Neuronal stem cell (in vitro differentiated cells): ENCODE measurements at regions not wholly inside any gene's neighbourhood (a gene's known extent, or its start where the extent isn't known, plus 50 kb on each side); places are given as distances from the start of the nearest gene placed in this dataset.

Experiments used
- DNase-seq: peaks from one replicate; pipeline ENCODE4 v3.0.0-alpha.2; 2013; ENCODE audit warnings: low spot score
- H2AFZ ChIP-seq: one replicate; pipeline ENCODE4 v1.6.1; 2013; ENCODE audit warnings: mild to moderate bottlenecking, low read length, inconsistent platforms
- H2AK5ac ChIP-seq: 2 replicates; pipeline ENCODE4 v1.6.1; 2013; ENCODE audit warnings: low read depth, mild to moderate bottlenecking, inconsistent platforms, low read length, moderate library complexity, mixed read lengths
- H2BK120ac ChIP-seq: 2 replicates; pipeline ENCODE4 v1.6.1; 2013; ENCODE audit warnings: low read depth, mild to moderate bottlenecking, inconsistent platforms, low read length, moderate library complexity, mixed read lengths
- H2BK12ac ChIP-seq: one replicate; pipeline ENCODE4 v1.6.1; 2013; ENCODE audit warnings: low read length, inconsistent platforms
- H2BK15ac ChIP-seq: 2 replicates; pipeline ENCODE4 v1.6.1; 2013; ENCODE audit warnings: mild to moderate bottlenecking, low read length, inconsistent platforms, mixed read lengths
- H2BK5ac ChIP-seq: one replicate; pipeline ENCODE4 v1.6.1; 2013; ENCODE audit warnings: inconsistent platforms, mild to moderate bottlenecking, low read length, moderate library complexity
- H3K14ac ChIP-seq: one replicate; pipeline ENCODE4 v1.6.1; 2013; ENCODE audit warnings: low read length, inconsistent platforms
- H3K18ac ChIP-seq: 2 replicates; pipeline ENCODE4 v1.6.1; 2013; ENCODE audit warnings: low read length, inconsistent platforms
- H3K23ac ChIP-seq: 2 replicates; pipeline ENCODE4 v1.6.1; 2013; ENCODE audit warnings: low read depth, mild to moderate bottlenecking, mixed read lengths, low read length, inconsistent platforms; ENCODE audit not compliant: poor library complexity
- H3K27ac ChIP-seq: replicated peaks from 3 replicates; pipeline ENCODE4 v1.5.1; 2013; ENCODE audit warnings: low read length, inconsistent platforms
- H3K27me3 ChIP-seq, 3 experiments: 2 replicates each; pipeline ENCODE4 v1.6.1; 2013; ENCODE audit warnings: low read length in 3 of 3, mild to moderate bottlenecking in 2 of 3, inconsistent platforms in 1 of 3, low read depth in 1 of 3, mixed read lengths in 1 of 3, moderate library complexity in 1 of 3; ENCODE audit not compliant: control insufficient read depth in 3 of 3, insufficient read depth in 3 of 3
- H3K36me3 ChIP-seq, 2 donors: replicated peaks in 1 of 2; 2 replicates each; pipeline ENCODE4 v1.6.1; 2013; ENCODE audit warnings: low read length in 2 of 2; ENCODE audit not compliant: control insufficient read depth in 2 of 2, insufficient read depth in 2 of 2
- H3K4ac ChIP-seq: 2 replicates; pipeline ENCODE4 v1.6.1; 2013; ENCODE audit warnings: inconsistent platforms, mild to moderate bottlenecking, low read length, moderate library complexity
- H3K4me1 ChIP-seq, 2 donors: 1 replicate in 1 of 2; 2 replicates in 1 of 2; pipeline ENCODE4 v1.6.1; 2013; ENCODE audit warnings: low read length in 2 of 2, low read depth in 1 of 2; ENCODE audit not compliant: control insufficient read depth in 2 of 2, insufficient read depth in 1 of 2
- H3K4me2 ChIP-seq: one replicate; pipeline ENCODE4 v1.6.1; 2013; ENCODE audit warnings: mild to moderate bottlenecking, low read length, inconsistent platforms; ENCODE audit not compliant: insufficient read depth, poor library complexity, severe bottlenecking
- H3K4me3 ChIP-seq, 2 donors: 2 replicates each; pipeline ENCODE4 v1.5.1; 2013; ENCODE audit warnings: low read length in 2 of 2, mild to moderate bottlenecking in 2 of 2, inconsistent platforms in 1 of 2, moderate library complexity in 1 of 2
- H3K79me1 ChIP-seq: one replicate; pipeline ENCODE4 v1.6.1; 2013; ENCODE audit warnings: low read depth, mild to moderate bottlenecking, inconsistent platforms, low read length, moderate library complexity
- H3K9ac ChIP-seq: one replicate; pipeline ENCODE4 v1.6.1; 2013; ENCODE audit warnings: mild to moderate bottlenecking, low read depth, low read length, inconsistent platforms; ENCODE audit not compliant: poor library complexity
- H3K9me3 ChIP-seq, 2 donors: replicated peaks in 1 of 2; 2 replicates each; pipeline versions ENCODE3 to v1.6.1; 2013; ENCODE audit warnings: low read length in 2 of 2, mild to moderate bottlenecking in 2 of 2, inconsistent platforms in 1 of 2, low read depth in 1 of 2, mixed read lengths in 1 of 2, moderate library complexity in 1 of 2; ENCODE audit not compliant: control insufficient read depth in 2 of 2, insufficient read depth in 1 of 2
- H4K8ac ChIP-seq: one replicate; pipeline ENCODE4 v1.6.1; 2013; ENCODE audit warnings: low read depth, mild to moderate bottlenecking, inconsistent platforms, low read length, moderate library complexity
- H4K91ac ChIP-seq: one replicate; pipeline ENCODE4 v1.6.1; 2013; ENCODE audit warnings: low read length, low read depth, mild to moderate bottlenecking, inconsistent platforms; ENCODE audit not compliant: poor library complexity
- WGBS, 2 donors: extraction: QIAGEN DNeasy Blood & Tissue Kit; methylation state at CpG; one replicate each; pipeline ENCODE4 v1.1.7; 2013; ENCODE audit warnings: missing lambda C conversion rate in 2 of 2, mixed read lengths in 1 of 2; ENCODE audit not compliant: insufficient read length in 2 of 2, insufficient replicate concordance in 1 of 2; ENCODE audit errors: extremely low coverage in 2 of 2; 5-methylcytosine and 5-hydroxymethylcytosine counted together

GRCh38 chr6:78363688-78364087 lies 503.7 kb upstream of the IRAK1BP1 start:
- Histone ChIP-seq H2AFZ (no peak overlapping the region), H2BK12ac (no peak overlapping the region), H2BK120ac (no peak overlapping the region), H4K8ac (no peak overlapping the region), H3K36me3 (no peaks in the 10 kb centered on the region), H3K27me3 (no peaks in the 10 kb centered on the region), H3K23ac (no peak overlapping the region), H3K18ac (no peak overlapping the region), H3K14ac (no peak overlapping the region), H3K4me1 (no peaks in the 10 kb centered on the region), H3K9me3 (no peaks in the 10 kb centered on the region), H4K91ac (no peak overlapping the region), H3K27ac (no peak overlapping the region), H3K4me3 (no peak overlapping the region), H3K79me1 (no peaks in the 10 kb centered on the region), H3K4me2 (no peak overlapping the region), H2BK15ac (no peak overlapping the region), H2AK5ac (no peak overlapping the region), H3K9ac (no peak overlapping the region), H2BK5ac (no peak overlapping the region), H3K4ac (no peak overlapping the region)
- DNase-seq = no peak

GRCh38 chr6:78365473-78365872 lies 501.9 kb upstream of the IRAK1BP1 start:
- Histone ChIP-seq H3K4me3 (no peak overlapping the region), H2BK120ac (no peak overlapping the region), H3K9ac (no peak overlapping the region), H2BK5ac (no peak overlapping the region), H2AFZ (no peak overlapping the region), H2BK15ac (no peak overlapping the region), H4K8ac (no peak overlapping the region), H2AK5ac (no peak overlapping the region), H3K18ac (no peak overlapping the region), H3K9me3 (no peaks in the 10 kb centered on the region), H3K14ac (no peak overlapping the region), H4K91ac (no peak overlapping the region), H3K27me3 (no peaks in the 10 kb centered on the region), H3K4ac (no peak overlapping the region), H2BK12ac (no peak overlapping the region), H3K36me3 (no peaks in the 10 kb centered on the region), H3K79me1 (no peaks in the 10 kb centered on the region), H3K4me1 (no peaks in the 10 kb centered on the region), H3K27ac (no peak overlapping the region), H3K23ac (no peak overlapping the region), H3K4me2 (no peak overlapping the region)
- no CpG with 5 or more reads among the region's 4 CpGs for WGBS, 2 donors
- no peak for DNase-seq

- no peak overlapping the region for H2BK15ac ChIP-seq
- H3K36me3 ChIP-seq = no peaks in the 10 kb centered on the region
- DNase-seq = no peak
- peaks cover 0 to 2% of the 10 kb centered on the region in 2 donors for H3K4me1 ChIP-seq
- H3K79me1 ChIP-seq = no peaks in the 10 kb centered on the region
- no peaks in the 10 kb centered on the region for H3K27me3 ChIP-seq
- no CpG with 5 or more reads among the region's 2 CpGs for WGBS, 2 donors
- H2AK5ac ChIP-seq = no peak overlapping the region
- no peak overlapping the region for H4K8ac ChIP-seq
- H3K27ac ChIP-seq = no peak overlapping the region
- no peak overlapping the region for H3K14ac ChIP-seq
- no peak overlapping the region for H2BK12ac ChIP-seq
- no peak overlapping the region for H2BK120ac ChIP-seq
- H2AFZ ChIP-seq = no peak overlapping the region
- H3K9ac ChIP-seq = no peak overlapping the region
- no peak overlapping the region for H4K91ac ChIP-seq
- H2BK5ac ChIP-seq = no peak overlapping the region
- no peak overlapping the region for H3K4me2 ChIP-seq
- no peak overlapping the region for H3K23ac ChIP-seq
- no peak overlapping the region for H3K4ac ChIP-seq
- H3K4me3 ChIP-seq = no peak overlapping the region
- H3K18ac ChIP-seq = no peak overlapping the region
- H3K9me3 ChIP-seq = no peaks in the 10 kb centered on the region
These were observed 490.3 kb upstream of the IRAK1BP1 start for GRCh38 chr6:78377056-78377455.

- Histone ChIP-seq H3K4me3 (no peak overlapping the region), H3K18ac (no peak overlapping the region), H3K4me1 (peaks cover 0 to 2% of the 10 kb centered on the region in 2 donors), H2BK120ac (no peak overlapping the region), H3K14ac (no peak overlapping the region), H4K91ac (no peak overlapping the region), H3K36me3 (no peaks in the 10 kb centered on the region), H2AK5ac (no peak overlapping the region), H2BK12ac (no peak overlapping the region), H3K4me2 (no peak overlapping the region), H3K9me3 (no peaks in the 10 kb centered on the region), H3K27me3 (no peaks in the 10 kb centered on the region), H3K4ac (no peak overlapping the region), H3K23ac (no peak overlapping the region), H2BK5ac (no peak overlapping the region), H2AFZ (no peak overlapping the region), H3K79me1 (no peaks in the 10 kb centered on the region), H4K8ac (no peak overlapping the region), H2BK15ac (no peak overlapping the region), H3K27ac (no peak overlapping the region), H3K9ac (no peak overlapping the region)
- no peak for DNase-seq
These were observed 487.4 kb upstream of the IRAK1BP1 start for GRCh38 chr6:78379982-78380381.
